ENCODE measurements at regions not wholly inside any gene's neighbourhood (a gene's known extent, or its start where the extent isn't known, plus 50 kb on each side); places are given as distances from the start of the nearest gene placed in this dataset.
"Not testable (repeated sequence)": the region's sequence is repeated elsewhere in the genome, so short reads cannot be mapped to it uniquely, and the experiment has no call there.

GRCh38 chr6:146965110-146965689 is 239.0 kb upstream of the STXBP5 start:
- intact Hi-C loops (cut with DNase I), result no loop called here
- no peak for DNase-seq

GRCh38 chr6:146968041-146968760 is 236.0 kb upstream of the STXBP5 start:
- DNase-seq, result no peak
- intact Hi-C loops (cut with DNase I), result no loop called here

- intact Hi-C loops (cut with DNase I), result no loop called here
- no peak for DNase-seq
These were observed 231.7 kb upstream of the STXBP5 start for GRCh38 chr6:146972546-146972945.

GRCh38 chr6:146974351-146974750 is 229.9 kb upstream of the STXBP5 start:
- intact Hi-C loops (cut with DNase I), result no loop called here
- no peak for DNase-seq

DNA sequence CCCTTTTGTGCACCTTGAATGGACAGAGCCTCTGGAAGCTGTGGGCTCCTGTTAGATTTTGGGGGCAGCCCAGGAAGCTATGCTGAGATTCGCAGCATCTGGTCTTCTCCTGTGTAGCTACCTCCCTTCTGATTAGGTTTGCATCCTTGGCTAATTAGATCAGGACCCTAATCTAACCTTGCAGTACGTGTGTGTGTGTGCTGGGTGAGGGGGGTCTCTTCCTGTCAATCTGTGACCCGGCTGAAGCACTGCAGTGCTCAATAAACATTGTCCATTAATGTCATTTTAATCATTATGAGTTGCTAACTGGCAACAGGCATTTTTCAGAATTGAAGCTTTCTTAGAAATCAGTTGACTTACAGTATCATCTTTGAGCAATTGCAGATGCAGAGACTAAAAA is 229.1 kb upstream of the STXBP5 start:
- no peak for DNase-seq
- intact Hi-C loops (cut with DNase I), result no loop called here

DNA sequence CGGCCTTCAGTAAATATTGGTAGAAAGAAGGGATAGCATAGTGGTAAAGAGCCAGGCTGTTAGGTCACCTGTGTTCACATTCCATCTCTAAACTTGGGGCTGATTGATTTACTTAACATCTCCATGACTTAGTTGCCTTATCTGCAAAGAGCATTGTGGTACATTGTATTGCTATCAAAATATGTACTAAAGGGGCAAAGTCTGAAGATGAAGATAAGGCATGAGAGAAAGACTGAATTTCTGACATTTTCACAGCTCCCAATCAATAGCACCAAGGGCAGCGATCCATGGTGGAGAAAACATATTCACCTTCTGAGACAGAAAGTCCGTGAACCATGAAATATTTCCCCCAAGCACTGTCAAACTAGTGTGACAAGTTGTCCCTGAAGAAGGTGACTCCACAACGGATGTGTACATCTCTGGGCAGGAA is 223.3 kb upstream of the STXBP5 start:
- no peak for DNase-seq
- intact Hi-C loops (cut with DNase I), result no loop called here

DNA sequence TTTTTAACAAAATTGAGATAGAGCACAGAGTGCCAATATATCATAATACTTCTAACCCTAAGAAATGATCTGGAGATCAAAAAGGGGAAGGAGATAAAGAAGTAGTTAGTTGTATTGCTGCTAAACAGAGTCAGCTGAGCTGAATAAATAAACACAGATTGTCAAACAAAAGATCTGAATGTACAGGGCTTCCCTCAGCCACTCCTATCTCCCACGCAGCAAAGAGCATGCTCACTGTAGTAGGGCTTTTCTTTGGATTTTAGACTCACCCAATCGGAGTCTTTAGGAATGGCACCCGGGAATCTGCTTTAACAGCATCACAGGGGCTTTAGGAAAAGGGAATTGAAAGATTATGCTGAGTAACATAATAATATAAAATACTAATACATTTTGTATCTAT is 222.2 kb upstream of the STXBP5 start:
- no peak for DNase-seq
- intact Hi-C loops (cut with DNase I), result no loop called here

- intact Hi-C loops (cut with DNase I), result no loop called here
- DNase-seq, result no peak
These were observed 219.8 kb upstream of the STXBP5 start for GRCh38 chr6:146984251-146984924.

- intact Hi-C loops (cut with DNase I), result no loop called here
- DNase-seq, result no peak
These were observed 219.1 kb upstream of the STXBP5 start for GRCh38 chr6:146985111-146985510.

- intact Hi-C loops (cut with DNase I), result no loop called here
- DNase-seq, result no peak
These were observed 218.3 kb upstream of the STXBP5 start for GRCh38 chr6:146985966-146986365.

DNA sequence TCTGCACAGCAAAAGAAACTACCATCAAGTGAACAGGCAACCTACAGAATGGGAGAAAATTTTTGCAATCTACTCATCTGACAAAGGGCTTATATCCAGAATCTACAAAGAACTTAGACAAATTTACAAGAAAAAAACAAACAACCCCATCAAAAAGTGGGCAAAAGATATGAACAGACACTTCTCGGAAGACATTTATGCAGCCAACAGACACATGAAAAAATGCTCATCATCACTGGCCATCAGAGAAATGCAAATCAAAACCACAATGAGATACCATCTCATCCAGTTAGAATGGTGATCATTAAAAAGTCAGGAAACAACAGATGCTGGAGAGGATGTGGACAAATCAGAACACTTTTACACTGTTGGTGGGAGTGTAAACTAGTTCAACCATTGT is 216.3 kb upstream of the STXBP5 start:
- intact Hi-C loops (cut with DNase I); DNase-seq: not testable (repeated sequence)

DNA sequence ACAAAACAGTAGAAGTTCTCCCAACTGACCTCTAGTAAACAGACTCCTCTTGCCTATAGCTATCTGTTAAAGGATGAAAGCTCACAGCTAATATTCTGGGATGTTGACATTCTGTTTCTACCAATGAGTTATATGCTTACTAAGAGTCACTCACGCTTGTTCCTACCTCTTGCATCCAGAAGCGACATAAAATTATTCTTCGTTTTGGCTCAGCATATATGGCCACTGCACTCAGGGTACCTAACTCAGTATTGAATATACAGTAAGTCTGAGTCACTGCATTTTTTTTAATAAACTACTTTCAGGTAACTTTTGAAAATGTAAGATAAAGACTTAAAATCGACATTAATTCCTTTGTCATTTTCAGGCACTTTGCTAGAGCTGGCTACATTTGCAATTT is 214.4 kb upstream of the STXBP5 start:
- no peak for DNase-seq
- intact Hi-C loops (cut with DNase I), result no loop called here

DNA sequence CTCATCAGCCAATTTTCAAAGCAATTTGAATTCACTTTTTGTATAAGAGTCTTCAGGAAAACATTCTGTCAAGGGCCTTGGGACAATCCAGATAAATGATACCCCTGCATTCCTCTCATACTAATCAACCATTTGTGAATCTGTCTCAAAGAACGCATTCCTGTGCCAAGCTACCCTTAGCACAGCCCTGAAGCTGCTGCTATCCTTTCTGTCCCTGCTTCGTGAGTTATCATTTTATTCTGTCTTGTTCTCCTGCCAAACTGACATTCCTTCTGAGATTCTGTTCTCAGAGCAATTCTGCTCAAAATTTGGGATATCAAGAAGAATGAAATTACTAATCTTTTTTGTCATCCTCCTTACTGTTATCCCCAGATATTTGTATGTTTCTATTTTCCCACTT is 213.9 kb upstream of the STXBP5 start:
- intact Hi-C loops (cut with DNase I), result no loop called here
- no peak for DNase-seq

- peak in 1 of 42 donors; percentile 12 for DNase-seq
- intact Hi-C loops (cut with DNase I), result no loop called here
These were observed 213.1 kb upstream of the STXBP5 start for GRCh38 chr6:146990821-146991798.

- DNase-seq, result peak in 30 of 42 donors; percentile 7 to 83 (median 42)
- intact Hi-C loops (cut with DNase I), result no loop called here
These were observed 207.2 kb upstream of the STXBP5 start for GRCh38 chr6:146997062-146997461.

GRCh38 chr6:146999766-147000165 is 204.5 kb upstream of the STXBP5 start:
- DNase-seq, result no peak
- intact Hi-C loops (cut with DNase I), result no loop called here

DNA sequence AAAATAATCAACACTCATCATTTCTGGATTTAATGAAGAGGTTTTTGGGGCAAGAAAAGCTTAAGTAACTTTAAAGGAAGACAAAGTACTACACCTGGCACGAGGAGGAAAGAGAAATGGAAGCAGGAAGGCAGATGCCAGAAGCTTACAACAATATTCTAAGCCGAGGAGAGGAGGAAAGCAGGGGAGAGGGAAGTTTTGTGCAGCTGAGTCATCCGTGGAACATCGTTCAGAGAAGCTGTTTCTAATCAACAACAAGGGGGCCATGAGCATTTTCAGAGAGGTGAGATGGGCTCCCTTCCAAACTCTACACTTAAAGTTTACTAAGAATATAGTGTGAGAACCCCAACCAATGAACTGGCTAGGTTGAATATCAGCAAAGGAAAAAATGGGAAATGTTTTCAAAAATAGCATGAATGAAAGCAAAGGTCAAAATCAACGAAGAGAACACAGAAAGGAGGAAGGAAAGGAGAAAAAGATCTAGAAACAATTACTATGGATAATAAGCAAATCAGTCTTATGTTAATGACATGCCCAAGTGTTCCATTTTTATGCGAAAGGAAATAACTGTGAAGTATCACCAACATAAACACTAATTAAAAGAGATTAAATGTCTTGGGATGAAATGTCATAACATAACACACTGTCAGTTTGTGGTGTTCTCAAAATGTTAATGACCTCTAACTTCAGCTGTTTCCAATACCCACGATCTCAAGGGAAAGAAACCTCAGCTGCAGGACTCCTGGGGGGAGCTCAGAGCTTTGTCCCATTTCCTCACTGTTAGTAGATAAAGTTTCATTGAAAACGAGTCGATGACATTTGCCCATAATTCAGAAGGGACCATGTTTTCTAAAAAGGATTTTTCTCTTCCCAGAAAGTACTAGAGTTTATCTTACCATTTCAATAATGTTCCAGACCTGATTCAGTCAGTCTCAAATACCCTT is 203.4 kb upstream of the STXBP5 start:
- peak in 3 of 42 donors; percentile 8 to 40 (median 19) for DNase-seq
- intact Hi-C loops (cut with DNase I), result no loop called here

- intact Hi-C loops (cut with DNase I), result no loop called here
- DNase-seq, result no peak
These were observed 202.6 kb upstream of the STXBP5 start for GRCh38 chr6:147001621-147002020.
